Gastrocnemius medialis (tissue), 4 donors: ENCODE measurements at regions not wholly inside any gene's neighbourhood (a gene's known extent, or its start where the extent isn't known, plus 50 kb on each side); places are given as distances from the start of the nearest gene placed in this dataset.
"Not testable (repeated sequence)": the region's sequence is repeated elsewhere in the genome, so short reads cannot be mapped to it uniquely, and the experiment has no call there.

Experiments
- ATAC-seq, 2 donors: fragments of 150-250 bp; one replicate each; pipeline ENCODE4 v1.9.1; 2016
- DNase-seq, 2 donors: peaks; one replicate each; pipeline ENCODE4 v3.0.0-alpha.2; 2019
- H3K27ac ChIP-seq, 4 donors: fragments of 200-600 bp; sonication (generic); 1 replicate in 1 of 4; 2 replicates in 3 of 4; pipeline ENCODE4 v1.5.1; 2016 to 2018; ENCODE audit warnings: mild to moderate bottlenecking in 2 of 4, moderate library complexity in 1 of 4
- H3K27me3 ChIP-seq, 3 donors: fragments of 200-600 bp; sonication (generic) in 2 of 3; 1 replicate in 1 of 3; 2 replicates in 2 of 3; pipeline versions ENCODE4 v1.5.1 to v1.6.0; 2016 to 2019; ENCODE audit warnings: mild to moderate bottlenecking in 1 of 3, moderate library complexity in 1 of 3
- H3K36me3 ChIP-seq, 2 donors: fragments of 200-600 bp; sonication (generic) in 1 of 2; one replicate each; pipeline ENCODE4 v1.5.1; 2017 to 2018
- H3K4me1 ChIP-seq, 2 donors: fragments of 200-600 bp; sonication (generic) in 1 of 2; one replicate each; pipeline ENCODE4 v1.5.1; 2016 to 2017; ENCODE audit warnings: mild to moderate bottlenecking in 2 of 2
- H3K4me3 ChIP-seq, 4 donors: fragments of 200-600 bp; sonication (generic) in 3 of 4; 1 replicate in 1 of 4; 2 replicates in 3 of 4; pipeline ENCODE4 v1.5.1; 2016 to 2019; ENCODE audit warnings: mild to moderate bottlenecking in 2 of 4
- H3K9me3 ChIP-seq, 3 donors: fragments of 200-600 bp; sonication (generic) in 2 of 3; 1 replicate in 1 of 3; 2 replicates in 2 of 3; pipeline ENCODE4 v1.5.1; 2016 to 2019
- CTCF ChIP-seq, 5 experiments: fragments of 450-650 bp in 3 of 5; fragments of 200-600 bp in 2 of 5; sonication (generic) in 2 of 5; IDR thresholded peaks in 4 of 5; conservative IDR thresholded peaks in 1 of 5; 1 replicate in 4 of 5; 2 replicates in 1 of 5; pipeline ENCODE4 v1.5.1; 2016 to 2019; ENCODE audit warnings: antibody characterized with exemption in 5 of 5, mild to moderate bottlenecking in 3 of 5, moderate library complexity in 3 of 5
- POLR2A ChIP-seq, 2 donors: fragments of 450-650 bp; IDR thresholded peaks; one replicate each; pipeline ENCODE4 v1.6.1; 2017; ENCODE audit warnings: antibody characterized with exemption in 2 of 2, mild to moderate bottlenecking in 2 of 2, moderate library complexity in 2 of 2
- in situ Hi-C, 4 donors: fragments of 200-750 bp; cut with MboI; loops; one replicate each; pipeline versions ENCODE4 v1.15.0 to v1.8.0; 2017; ENCODE audit warnings: low sequenced_read_pairs in 4 of 4
- intact Hi-C: fragments of 100-400 bp; cut with DNase I; formaldehyde crosslinking; loops from one replicate; pipeline ENCODE4 v1.15.1; 2023; ENCODE audit warnings: low total_unique reads

- intact Hi-C loops, result no loop called here
- in situ Hi-C loops, result no loop called here
- H3K9me3 ChIP-seq, result no peaks in the 10 kb centered on the region
- H3K27me3 ChIP-seq, result no peaks in the 10 kb centered on the region
- DNase-seq, result no peak
- H3K4me1 ChIP-seq, result no peaks in the 10 kb centered on the region
- no peak for ATAC-seq
- TF ChIP-seq POLR2A (IDR thresholded peaks at IDR 0.05) (no peak), CTCF (IDR thresholded peaks at IDR 0.05 in 4 of 5, conservative IDR thresholded peaks at IDR 0.05 in 1 of 5) (no peak)
- H3K27ac ChIP-seq, result no peak overlapping the region
- no peak overlapping the region for H3K4me3 ChIP-seq
- H3K36me3 ChIP-seq, result no peaks in the 10 kb centered on the region
Observed at GRCh38 chr13:103614761-103615160, 548.5 kb upstream of the SLC10A2 start.

DNA sequence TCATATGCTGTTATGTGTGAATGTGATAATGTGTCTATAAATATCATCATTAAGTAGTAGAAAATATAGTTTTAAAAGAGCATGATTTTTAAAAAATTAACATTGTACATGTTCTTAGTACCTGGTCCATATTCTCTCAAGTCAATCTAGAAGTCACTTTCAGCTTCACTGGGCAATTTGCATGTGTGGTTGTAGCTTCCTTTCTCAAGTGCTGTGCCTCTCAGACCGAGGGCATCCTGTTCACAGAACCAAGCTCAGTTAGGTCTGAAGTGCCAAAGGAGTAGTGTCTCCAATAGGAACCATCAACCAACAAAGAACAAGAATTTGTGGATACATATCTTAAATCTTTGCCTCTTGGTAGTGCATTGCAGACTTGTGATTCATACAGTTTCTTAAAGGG is 541.8 kb upstream of the SLC10A2 start:
- in situ Hi-C loops (no loop called here), intact Hi-C loops (no loop called here)
- DNase-seq (no peak), ATAC-seq (no peak)
- Histone ChIP-seq H3K4me3 (no peak overlapping the region), H3K9me3 (no peaks in the 10 kb centered on the region), H3K4me1 (no peaks in the 10 kb centered on the region), H3K27ac (no peak overlapping the region), H3K27me3 (no peaks in the 10 kb centered on the region), H3K36me3 (no peaks in the 10 kb centered on the region)
- no peak for TF ChIP-seq CTCF (IDR thresholded peaks at IDR 0.05 in 4 of 5, conservative IDR thresholded peaks at IDR 0.05 in 1 of 5)
- no peak for TF ChIP-seq POLR2A (IDR thresholded peaks at IDR 0.05)

DNA sequence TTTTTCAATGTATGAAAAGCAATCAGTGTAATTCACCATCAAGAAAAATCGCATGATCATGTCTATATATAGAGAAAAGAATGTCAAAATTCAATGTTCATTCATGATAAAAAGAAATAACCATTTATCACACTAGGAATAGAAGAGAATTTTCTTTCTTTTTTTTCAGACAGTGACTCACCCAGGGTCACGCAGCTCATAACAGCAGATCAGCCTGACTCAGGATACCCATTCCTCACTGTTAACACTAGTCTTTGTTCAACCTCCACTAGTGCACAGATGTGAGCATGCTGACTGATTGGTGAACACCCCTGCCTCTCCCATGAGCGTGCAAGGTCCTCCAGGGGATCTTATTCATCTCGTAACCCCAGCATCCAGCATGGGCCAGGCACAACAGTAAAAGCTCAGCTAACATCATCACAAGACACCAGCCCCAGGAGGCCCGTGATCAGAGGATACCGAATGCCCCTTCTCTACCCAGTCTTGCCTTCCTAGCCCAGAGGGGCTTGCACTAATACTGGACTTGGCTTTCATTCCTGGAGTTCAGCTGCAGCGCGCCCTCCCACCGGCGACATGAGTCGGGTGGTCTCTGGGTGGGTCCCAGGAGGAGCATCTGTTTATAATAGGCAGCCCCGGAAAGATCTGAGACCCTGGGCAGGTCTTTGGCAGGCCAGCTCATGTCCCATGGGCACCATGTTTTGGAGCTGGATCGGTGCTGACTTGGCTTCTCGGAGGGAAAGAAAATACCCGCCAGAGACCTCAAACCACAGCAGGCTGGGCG is 539.5 kb upstream of the SLC10A2 start:
- Histone ChIP-seq H3K36me3 (no peaks in the 10 kb centered on the region), H3K9me3 (no peaks in the 10 kb centered on the region), H3K4me1 (no peaks in the 10 kb centered on the region), H3K27ac (no peak overlapping the region), H3K27me3 (no peaks in the 10 kb centered on the region), H3K4me3 (no peak overlapping the region)
- intact Hi-C loops (no loop called here), in situ Hi-C loops (no loop called here)
- TF ChIP-seq CTCF (IDR thresholded peaks at IDR 0.05 in 4 of 5, conservative IDR thresholded peaks at IDR 0.05 in 1 of 5) (no peak), POLR2A (IDR thresholded peaks at IDR 0.05) (no peak)
- DNase-seq (no peak), ATAC-seq (no peak)

DNA sequence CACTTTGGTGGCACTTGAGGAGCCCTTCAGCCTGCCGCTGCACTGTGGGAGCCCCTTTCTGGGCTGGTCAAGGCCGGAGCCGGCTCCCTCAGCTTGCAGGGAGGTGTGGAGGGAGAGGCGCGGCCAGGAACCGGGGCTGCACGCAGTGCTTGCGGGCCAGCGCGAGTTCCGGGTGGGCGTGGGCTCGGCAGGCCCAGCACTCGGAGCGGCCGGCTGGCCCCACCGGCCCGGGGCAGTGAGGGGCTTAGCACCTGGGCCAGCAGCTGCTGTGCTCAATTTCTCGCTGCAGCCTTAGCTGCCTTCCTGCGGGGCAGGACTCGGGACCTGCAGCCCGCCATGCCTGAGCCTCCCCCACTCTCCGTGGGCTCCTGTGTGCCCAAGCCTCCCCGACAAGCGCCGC is 533.7 kb upstream of the SLC10A2 start:
- ATAC-seq, intact Hi-C loops: not testable (repeated sequence)

GRCh38 chr13:103598671-103599070 is 532.5 kb upstream of the SLC10A2 start:
- H3K4me1 ChIP-seq, result no peaks in the 10 kb centered on the region
- H3K36me3 ChIP-seq, result no peaks in the 10 kb centered on the region
- H3K27ac ChIP-seq, result no peak overlapping the region
- TF ChIP-seq CTCF (IDR thresholded peaks at IDR 0.05 in 4 of 5, conservative IDR thresholded peaks at IDR 0.05 in 1 of 5) (no peak), POLR2A (IDR thresholded peaks at IDR 0.05) (no peak)
- intact Hi-C loops (no loop called here), in situ Hi-C loops (no loop called here)
- no peaks in the 10 kb centered on the region for H3K27me3 ChIP-seq
- H3K4me3 ChIP-seq, result no peak overlapping the region
- no peaks in the 10 kb centered on the region for H3K9me3 ChIP-seq
- ATAC-seq (no peak), DNase-seq (no peak)

More for the DNA sequence above, 533.7 kb upstream of the SLC10A2 start:
- H3K27me3 ChIP-seq, H3K4me1 ChIP-seq, DNase-seq, H3K4me3 ChIP-seq, H3K36me3 ChIP-seq, H3K27ac ChIP-seq, in situ Hi-C loops, H3K9me3 ChIP-seq: not testable (repeated sequence)
